Endometrial microvascular endothelial cells (primary cell): ENCODE measurements at regions not wholly inside any gene's neighbourhood (a gene's known extent, or its start where the extent isn't known, plus 50 kb on each side); places are given as distances from the start of the nearest gene placed in this dataset.
"Not testable (repeated sequence)": the region's sequence is repeated elsewhere in the genome, so short reads cannot be mapped to it uniquely, and the experiment has no call there.

Experiments used
- in situ Hi-C: cut with HindIII; loops from 2 replicates; pipeline ENCODE4 v1.10.0; 2017; ENCODE audit warnings: low sequenced_read_pairs, low pct_unique_long_range_greater_than_20kb; ENCODE audit errors: inconsistent ontology term

- in situ Hi-C loops, result no loop called here
Measured at GRCh38 chr11:41666951-41667653, 207.7 kb upstream of the LRRC4C start.

- in situ Hi-C loops, result no loop called here
Measured at GRCh38 chr11:41675205-41675604, 215.8 kb upstream of the LRRC4C start.

GRCh38 chr11:41713030-41713429 is 253.6 kb upstream of the LRRC4C start:
- in situ Hi-C loops, result no loop called here

GRCh38 chr11:41714101-41714500 is 254.6 kb upstream of the LRRC4C start:
- in situ Hi-C loops, result no loop called here

GRCh38 chr11:41716862-41717261 is 257.4 kb upstream of the LRRC4C start:
- in situ Hi-C loops, result no loop called here

- in situ Hi-C loops, result no loop called here
Measured at GRCh38 chr11:41720761-41721160, 261.3 kb upstream of the LRRC4C start.

GRCh38 chr11:41728161-41728560 is 268.7 kb upstream of the LRRC4C start:
- in situ Hi-C loops, result not testable (repeated sequence)

GRCh38 chr11:41775296-41775695 is 315.8 kb upstream of the LRRC4C start:
- in situ Hi-C loops, result no loop called here

GRCh38 chr11:41779401-41779960 is 320.0 kb upstream of the LRRC4C start:
- in situ Hi-C loops, result no loop called here

- in situ Hi-C loops, result no loop called here
Measured at GRCh38 chr11:41781441-41781840, 322.0 kb upstream of the LRRC4C start.

- in situ Hi-C loops, result no loop called here
Measured at GRCh38 chr11:41784513-41785335, 325.3 kb upstream of the LRRC4C start.

- in situ Hi-C loops, result no loop called here
Measured at GRCh38 chr11:41786087-41786486, 326.6 kb upstream of the LRRC4C start.

- in situ Hi-C loops, result no loop called here
Measured at GRCh38 chr11:41788177-41788576, 328.7 kb upstream of the LRRC4C start.

GRCh38 chr11:41789376-41789775 is 329.9 kb upstream of the LRRC4C start:
- in situ Hi-C loops, result no loop called here

- in situ Hi-C loops, result no loop called here
Measured at GRCh38 chr11:41795004-41795403, 335.6 kb upstream of the LRRC4C start.

- in situ Hi-C loops, result no loop called here
Measured at GRCh38 chr11:41799754-41800153, 340.3 kb upstream of the LRRC4C start.

- in situ Hi-C loops, result no loop called here
Measured at GRCh38 chr11:41803895-41804294, 344.4 kb upstream of the LRRC4C start.

GRCh38 chr11:41816396-41816795 is 356.9 kb upstream of the LRRC4C start:
- in situ Hi-C loops, result no loop called here

- in situ Hi-C loops, result not testable (repeated sequence)
Measured at GRCh38 chr11:41824287-41824686, 364.8 kb upstream of the LRRC4C start.

GRCh38 chr11:41826085-41826484 is 366.6 kb upstream of the LRRC4C start:
- in situ Hi-C loops, result no loop called here
